ENCODE measurements at regions not wholly inside any gene's neighbourhood (a gene's known extent, or its start where the extent isn't known, plus 50 kb on each side); places are given as distances from the start of the nearest gene placed in this dataset.

DNA sequence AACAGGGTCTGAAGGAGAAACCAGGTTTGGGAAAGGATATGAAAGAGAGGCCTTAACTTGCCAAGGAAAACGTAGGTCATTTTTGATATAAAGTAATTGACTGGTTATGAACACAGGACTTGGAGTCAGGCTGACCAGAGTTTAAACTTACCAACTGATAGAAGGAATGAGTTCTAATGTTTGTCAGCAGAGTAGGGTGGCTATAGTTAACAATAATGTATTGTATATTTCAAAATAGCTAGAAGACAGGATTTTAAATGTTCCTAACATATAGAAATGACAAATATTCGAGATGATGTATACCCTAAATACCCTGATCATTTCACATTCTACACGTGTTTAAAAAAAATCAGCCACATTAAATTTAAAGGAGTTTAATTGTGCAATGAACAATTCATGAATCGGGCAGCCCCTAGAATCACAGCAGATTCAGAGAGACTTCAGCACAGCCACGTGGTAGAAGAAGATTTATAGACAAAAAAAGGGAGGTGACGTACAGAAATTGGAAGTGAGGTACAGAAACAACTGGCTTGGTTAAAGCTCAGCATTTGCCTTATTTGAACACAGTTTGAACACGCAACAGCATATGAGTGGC, 52.5 kb upstream of the PLEKHG7 start:
- Histone ChIP-seq H3K79me2 (ENCODE audit: insufficient read depth, low read depth, low read length) (no peaks in the 10 kb centered on the region), H4K20me1 (ENCODE audit: insufficient read depth, low read length) (no peaks in the 10 kb centered on the region), H3K27ac (ENCODE audit: low read depth, low read length, poor library complexity, severe bottlenecking) (no peak overlapping the region), H3K9me2 (ENCODE audit: insufficient read depth, low read length) (no peaks in the 10 kb centered on the region), H3K9me3 (ENCODE audit: low read length) (no peaks in the 10 kb centered on the region), H3K4me2 (ENCODE audit: low read length) (no peak overlapping the region), H2AFZ (ENCODE audit: low read length) (no peak overlapping the region), H3K4me3 (ENCODE audit: low read depth, low read length, poor library complexity, severe bottlenecking) (no peak overlapping the region), H3K4me1 (ENCODE audit: insufficient read depth, low read length, poor library complexity, severe bottlenecking) (no peaks in the 10 kb centered on the region), H3K36me3 (ENCODE audit: insufficient read depth, low read length) (no peaks in the 10 kb centered on the region)
- BruUV-seq (replicated peaks) = no TSS peak
- CTCF ChIA-PET (ENCODE audit: unreplicated experiment) = no interaction called here
- POLR2A ChIA-PET = no interaction called here
- TF ChIP-seq EZH2phosphoT487 (IDR thresholded peaks at IDR 0.05; ENCODE audit: borderline replicate concordance, low read depth, low read length) (no peak), CTCF (conservative IDR thresholded peaks at IDR 0.05; ENCODE audit: low read length) (peak; percentile 32; the same call in 1 of the 2 replicates)
- DNase-seq (ENCODE audit: low spot score) = no peak
- intact Hi-C loops (cut with micrococcal nuclease; ENCODE audit: unreplicated experiment) = loop anchor here (1.0 to 5.0 kb wide), 4 partner anchors 80 to 1283 kb away; no protein-coding TSS in a partner anchor

- H3K4me3 ChIP-seq (ENCODE audit: low read depth, low read length, poor library complexity, severe bottlenecking) = no peak overlapping the region
- intact Hi-C loops (cut with micrococcal nuclease; ENCODE audit: unreplicated experiment) = loop anchor here (1.0 to 5.0 kb wide), 4 partner anchors 79 to 1282 kb away; no protein-coding TSS in a partner anchor
- no peak overlapping the region for H2AFZ ChIP-seq (ENCODE audit: low read length)
- peak; percentile 70 for DNase-seq (ENCODE audit: low spot score)
- H3K9me2 ChIP-seq (ENCODE audit: insufficient read depth, low read length) = no peaks in the 10 kb centered on the region
- H3K4me1 ChIP-seq (ENCODE audit: insufficient read depth, low read length, poor library complexity, severe bottlenecking) = no peaks in the 10 kb centered on the region
- ChIA-PET CTCF (ENCODE audit: unreplicated experiment) (no interaction called here), POLR2A (no interaction called here)
- no peaks in the 10 kb centered on the region for H4K20me1 ChIP-seq (ENCODE audit: insufficient read depth, low read length)
- TF ChIP-seq CTCF (conservative IDR thresholded peaks at IDR 0.05; ENCODE audit: low read length) = peak; percentile 89
- TF ChIP-seq EZH2phosphoT487 (IDR thresholded peaks at IDR 0.05; ENCODE audit: borderline replicate concordance, low read depth, low read length) = no peak
- BruUV-seq (replicated peaks) = no TSS peak
- H3K9me3 ChIP-seq (ENCODE audit: low read length) = no peaks in the 10 kb centered on the region
- H3K27ac ChIP-seq (ENCODE audit: low read depth, low read length, poor library complexity, severe bottlenecking) = no peak overlapping the region
- no peaks in the 10 kb centered on the region for H3K36me3 ChIP-seq (ENCODE audit: insufficient read depth, low read length)
- no peaks in the 10 kb centered on the region for H3K79me2 ChIP-seq (ENCODE audit: insufficient read depth, low read depth, low read length)
- H3K4me2 ChIP-seq (ENCODE audit: low read length) = no peak overlapping the region
These were observed 53.1 kb upstream of the PLEKHG7 start for GRCh38 chr12:92649511-92650227.

Data from OCI-LY7 (cell line).